ENCODE measurements at regions not wholly inside any gene's neighbourhood (a gene's known extent, or its start where the extent isn't known, plus 50 kb on each side); places are given as distances from the start of the nearest gene placed in this dataset.
"Not testable (repeated sequence)": the region's sequence is repeated elsewhere in the genome, so short reads cannot be mapped to it uniquely, and the experiment has no call there.

- Mint-ChIP-seq H3K4me1 (ENCODE audit: low read depth in 2 of 2) (no peaks in the 10 kb centered on the region), H3K27ac (no peak overlapping the region), H3K4me3 (no peak overlapping the region)
Measured at GRCh38 chr4:167854881-167855280, 237.5 kb upstream of the ANXA10 start.

DNA sequence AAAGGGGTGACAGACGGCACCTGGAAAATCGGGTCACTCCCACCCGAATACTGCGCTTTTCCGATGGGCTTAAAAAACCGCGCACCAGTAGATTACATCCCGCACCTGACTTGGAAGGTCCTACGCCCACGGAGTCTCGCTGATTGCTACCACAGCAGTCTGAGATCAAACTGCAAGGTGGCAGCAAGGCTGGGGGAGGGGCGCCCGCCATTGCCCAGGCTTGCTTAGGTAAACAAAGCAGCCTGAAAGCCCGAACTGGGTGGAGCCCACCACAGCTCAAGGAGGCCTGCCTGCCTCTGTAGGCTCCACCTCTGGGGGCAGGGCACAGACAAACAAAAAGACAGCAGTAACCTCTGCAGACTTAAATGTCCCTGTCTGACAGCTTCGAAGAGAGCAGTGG, 234.2 kb upstream of the ANXA10 start:
- H3K36me3 Mint-ChIP-seq; H3K4me1 Mint-ChIP-seq (ENCODE audit: low read depth in 2 of 2); DNase-seq (ENCODE audit: low spot score); H3K4me3 Mint-ChIP-seq; H3K27ac Mint-ChIP-seq; H3K27me3 Mint-ChIP-seq; ATAC-seq: not testable (repeated sequence)
- H3K9me3 Mint-ChIP-seq, result peaks cover 13% of the 10 kb centered on the region

More at GRCh38 chr4:167854881-167855280, 237.5 kb upstream of the ANXA10 start:
- Mint-ChIP-seq H3K9me3 (peaks cover 11% of the 10 kb centered on the region), H3K27me3 (no peaks in the 10 kb centered on the region), H3K36me3 (no peaks in the 10 kb centered on the region)
- no peak for ATAC-seq
- DNase-seq (ENCODE audit: low spot score), result no peak

DNA sequence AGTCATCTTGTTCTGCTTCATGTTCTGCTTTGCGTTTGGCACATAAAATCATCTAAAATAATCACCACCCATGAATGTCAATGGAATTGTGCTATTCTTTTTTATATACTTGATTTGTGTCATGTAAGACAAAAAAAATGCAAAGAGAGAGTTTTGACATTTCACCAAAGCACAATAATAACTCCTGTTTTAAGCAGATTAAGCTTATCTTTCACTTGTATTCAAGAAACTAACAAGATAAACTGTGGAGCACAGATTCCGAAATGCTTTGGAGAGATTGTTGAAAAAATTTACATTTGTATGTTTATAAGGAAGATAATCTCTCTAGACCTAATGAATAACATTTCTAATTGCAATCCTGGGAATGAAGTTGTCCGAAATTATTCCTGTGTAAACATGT, 225.1 kb upstream of the ANXA10 start:
- Mint-ChIP-seq H3K27me3 (no peaks in the 10 kb centered on the region), H3K27ac (no peak overlapping the region), H3K4me3 (no peak overlapping the region), H3K9me3 (peaks cover 3% of the 10 kb centered on the region), H3K36me3 (no peaks in the 10 kb centered on the region), H3K4me1 (ENCODE audit: low read depth in 2 of 2) (no peaks in the 10 kb centered on the region)
- no peak for ATAC-seq
- no peak for DNase-seq (ENCODE audit: low spot score)

DNA sequence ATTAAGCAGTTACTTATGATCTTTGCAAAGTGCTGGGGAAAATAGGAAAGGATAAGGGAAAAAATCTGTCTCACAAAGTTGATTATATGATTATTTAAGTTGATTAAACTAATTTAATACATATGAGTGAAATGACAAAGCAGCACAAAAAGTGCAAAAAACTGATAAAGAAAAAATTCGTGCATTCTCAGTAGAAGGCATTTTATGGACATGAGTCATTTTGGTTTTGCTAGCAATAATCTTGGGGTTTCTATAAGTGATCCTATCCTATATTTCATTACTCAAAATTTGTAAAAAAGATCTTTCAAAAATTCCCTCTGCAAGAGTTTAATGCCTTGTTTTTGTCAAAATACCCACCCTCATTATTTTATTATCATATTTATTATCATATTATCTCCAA, 224.2 kb upstream of the ANXA10 start:
- no peak for ATAC-seq

DNA sequence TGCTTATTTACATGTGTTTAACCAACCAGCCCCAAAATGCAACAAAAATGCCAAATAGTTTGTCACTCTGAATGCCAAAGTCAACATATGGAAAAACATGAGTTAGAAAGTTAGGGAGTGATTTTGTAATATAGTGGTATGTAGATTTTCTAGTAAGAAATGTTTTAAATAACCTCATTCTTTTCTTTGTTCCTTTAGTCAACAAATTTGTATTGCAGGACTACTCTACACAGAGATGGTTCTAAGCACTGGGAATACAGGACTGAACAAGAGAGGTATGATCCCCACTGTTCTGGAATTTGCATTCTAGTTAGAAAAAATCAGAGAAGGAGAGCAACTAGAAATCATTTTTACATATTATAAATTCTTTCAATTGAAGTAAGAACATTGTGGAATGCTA, 218.8 kb upstream of the ANXA10 start:
- Mint-ChIP-seq H3K4me3 (no peak overlapping the region), H3K27me3 (no peaks in the 10 kb centered on the region), H3K27ac (no peak overlapping the region), H3K4me1 (ENCODE audit: low read depth in 2 of 2) (no peaks in the 10 kb centered on the region), H3K9me3 (peaks cover 17% of the 10 kb centered on the region), H3K36me3 (no peaks in the 10 kb centered on the region)
- no peak for DNase-seq (ENCODE audit: low spot score)
- ATAC-seq, result no peak

More for the DNA sequence above, 224.2 kb upstream of the ANXA10 start:
- Mint-ChIP-seq H3K4me3 (no peak overlapping the region), H3K36me3 (no peaks in the 10 kb centered on the region), H3K9me3 (peaks cover 6% of the 10 kb centered on the region), H3K4me1 (ENCODE audit: low read depth in 2 of 2) (no peaks in the 10 kb centered on the region), H3K27me3 (no peaks in the 10 kb centered on the region), H3K27ac (no peak overlapping the region)
- DNase-seq (ENCODE audit: low spot score), result no peak

- H3K27me3 Mint-ChIP-seq; H3K4me3 Mint-ChIP-seq; H3K4me1 Mint-ChIP-seq (ENCODE audit: low read depth in 2 of 2); H3K27ac Mint-ChIP-seq; DNase-seq (ENCODE audit: low spot score); ATAC-seq: not testable (repeated sequence)
- H3K9me3 Mint-ChIP-seq, result peaks cover 26% of the 10 kb centered on the region
- H3K36me3 Mint-ChIP-seq, result peaks cover 11% of the 10 kb centered on the region
Measured at GRCh38 chr4:167876091-167876490, 216.2 kb upstream of the ANXA10 start.

- H3K4me3 Mint-ChIP-seq; DNase-seq (ENCODE audit: low spot score); H3K27ac Mint-ChIP-seq; H3K27me3 Mint-ChIP-seq; ATAC-seq; H3K4me1 Mint-ChIP-seq (ENCODE audit: low read depth in 2 of 2): not testable (repeated sequence)
- Mint-ChIP-seq H3K36me3 (peaks cover 11% of the 10 kb centered on the region), H3K9me3 (peaks cover 29% of the 10 kb centered on the region)
Measured at GRCh38 chr4:167877826-167878225, 214.5 kb upstream of the ANXA10 start.

- Mint-ChIP-seq H3K9me3 (peaks cover 26% of the 10 kb centered on the region), H3K36me3 (peaks cover 11% of the 10 kb centered on the region), H3K4me1 (ENCODE audit: low read depth in 2 of 2) (no peaks in the 10 kb centered on the region), H3K27me3 (no peaks in the 10 kb centered on the region), H3K27ac (no peak overlapping the region), H3K4me3 (no peak overlapping the region)
- no peak for DNase-seq (ENCODE audit: low spot score)
- ATAC-seq, result no peak
Measured at GRCh38 chr4:167883266-167883665, 209.1 kb upstream of the ANXA10 start.

- no peaks in the 10 kb centered on the region for H3K4me1 Mint-ChIP-seq (ENCODE audit: low read depth in 2 of 2)
- H3K36me3 Mint-ChIP-seq, result no peaks in the 10 kb centered on the region
- DNase-seq (ENCODE audit: low spot score) (no peak), ATAC-seq (no peak)
- peaks cover 17% of the 10 kb centered on the region for H3K9me3 Mint-ChIP-seq
- no peak overlapping the region for H3K4me3 Mint-ChIP-seq
- H3K27me3 Mint-ChIP-seq, result no peaks in the 10 kb centered on the region
- H3K27ac Mint-ChIP-seq, result no peak overlapping the region
Measured at GRCh38 chr4:167885071-167885470, 207.3 kb upstream of the ANXA10 start.

DNA sequence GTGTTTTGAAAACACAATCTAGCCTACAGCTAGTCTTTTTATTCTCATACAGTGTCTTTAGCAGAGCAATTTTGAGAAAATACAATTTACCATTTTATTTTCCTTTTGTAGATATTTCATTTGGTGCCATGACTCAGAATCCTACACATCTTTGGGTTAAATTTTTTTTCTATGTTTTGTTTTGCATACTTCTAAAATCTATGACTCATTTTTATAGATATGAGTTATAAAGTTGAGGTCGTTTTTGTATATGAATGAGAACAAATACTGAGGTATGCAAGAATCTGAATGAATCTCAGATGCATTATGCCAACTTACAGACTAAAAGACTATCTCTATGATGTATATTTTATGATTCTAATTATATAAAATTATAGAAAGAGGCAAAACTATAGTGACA, 206.5 kb upstream of the ANXA10 start:
- DNase-seq (ENCODE audit: low spot score) (no peak), ATAC-seq (no peak)
- Mint-ChIP-seq H3K27me3 (no peaks in the 10 kb centered on the region), H3K27ac (no peak overlapping the region), H3K36me3 (no peaks in the 10 kb centered on the region), H3K4me3 (no peak overlapping the region), H3K9me3 (peaks cover 17% of the 10 kb centered on the region), H3K4me1 (ENCODE audit: low read depth in 2 of 2) (no peaks in the 10 kb centered on the region)

DNA sequence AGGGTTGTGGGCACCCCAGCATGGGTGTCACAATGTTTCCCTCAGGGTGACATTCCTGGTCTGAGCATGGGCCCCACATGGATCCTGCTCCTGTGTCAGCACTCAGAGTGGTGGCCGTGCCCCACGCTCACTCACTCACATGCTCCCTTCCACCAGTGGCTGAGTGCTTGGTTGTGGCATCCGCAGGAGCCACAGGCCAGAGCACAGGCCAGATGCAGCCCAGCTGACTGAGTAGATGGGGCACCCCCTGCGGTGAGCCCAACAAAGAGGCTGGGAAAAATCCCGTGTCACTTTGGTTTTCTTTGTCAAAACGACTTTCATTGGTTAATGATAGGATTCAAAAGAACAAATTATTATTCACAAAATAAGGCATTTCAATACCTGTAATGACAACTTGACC, 204.6 kb upstream of the ANXA10 start:
- ATAC-seq, result no peak
- no peaks in the 10 kb centered on the region for H3K27me3 Mint-ChIP-seq

GRCh38 chr4:167890226-167890625, 202.1 kb upstream of the ANXA10 start:
- ATAC-seq, result no peak
- no peaks in the 10 kb centered on the region for H3K4me1 Mint-ChIP-seq (ENCODE audit: low read depth in 2 of 2)
- H3K4me3 Mint-ChIP-seq, result no peak overlapping the region
- no peak overlapping the region for H3K27ac Mint-ChIP-seq
- peaks cover 7% of the 10 kb centered on the region for H3K9me3 Mint-ChIP-seq
- no peaks in the 10 kb centered on the region for H3K36me3 Mint-ChIP-seq
- DNase-seq (ENCODE audit: low spot score), result no peak
- H3K27me3 Mint-ChIP-seq, result no peaks in the 10 kb centered on the region

More for the DNA sequence above, 204.6 kb upstream of the ANXA10 start:
- Mint-ChIP-seq H3K9me3 (peaks cover 14% of the 10 kb centered on the region), H3K27ac (no peak overlapping the region), H3K4me1 (ENCODE audit: low read depth in 2 of 2) (no peaks in the 10 kb centered on the region), H3K36me3 (no peaks in the 10 kb centered on the region), H3K4me3 (no peak overlapping the region)
- DNase-seq (ENCODE audit: low spot score), result no peak

- H3K4me1 Mint-ChIP-seq (ENCODE audit: low read depth in 2 of 2), result no peaks in the 10 kb centered on the region
- H3K27me3 Mint-ChIP-seq, result no peaks in the 10 kb centered on the region
- no peak overlapping the region for H3K4me3 Mint-ChIP-seq
- H3K36me3 Mint-ChIP-seq, result no peaks in the 10 kb centered on the region
- no peak for ATAC-seq
- no peak overlapping the region for H3K27ac Mint-ChIP-seq
- no peak for DNase-seq (ENCODE audit: low spot score)
- peaks cover 7% of the 10 kb centered on the region for H3K9me3 Mint-ChIP-seq
Measured at GRCh38 chr4:167893531-167893930, 198.8 kb upstream of the ANXA10 start.

GRCh38 chr4:167896260-167896659, 196.1 kb upstream of the ANXA10 start:
- not testable (repeated sequence) for H3K4me1 Mint-ChIP-seq (ENCODE audit: low read depth in 2 of 2); H3K27ac Mint-ChIP-seq; H3K36me3 Mint-ChIP-seq; DNase-seq (ENCODE audit: low spot score); H3K4me3 Mint-ChIP-seq; ATAC-seq; H3K27me3 Mint-ChIP-seq
- H3K9me3 Mint-ChIP-seq, result peaks cover 14% of the 10 kb centered on the region

DNA sequence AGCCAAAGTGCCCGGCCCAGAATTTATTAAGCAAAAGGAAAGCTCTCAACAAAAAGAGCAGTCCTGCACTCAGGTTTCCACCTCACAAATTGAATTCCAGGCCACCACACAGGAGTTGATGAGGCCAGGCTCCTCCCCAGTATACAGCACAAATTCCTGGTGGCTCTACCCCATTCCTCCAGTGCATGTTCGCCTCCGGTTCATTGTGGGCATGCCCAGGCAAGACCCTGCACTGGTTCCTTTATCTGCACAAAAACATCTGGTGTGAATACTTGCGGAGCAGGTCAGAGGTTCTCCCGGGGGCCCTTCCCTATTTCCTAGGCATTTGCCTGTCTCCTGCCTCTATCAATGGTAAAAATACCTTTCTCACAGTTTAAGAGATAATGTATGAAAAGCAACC, 195.2 kb upstream of the ANXA10 start:
- Mint-ChIP-seq H3K27me3 (no peaks in the 10 kb centered on the region), H3K9me3 (peaks cover 14% of the 10 kb centered on the region), H3K4me3 (no peak overlapping the region), H3K4me1 (ENCODE audit: low read depth in 2 of 2) (no peaks in the 10 kb centered on the region), H3K36me3 (no peaks in the 10 kb centered on the region), H3K27ac (no peak overlapping the region)
- ATAC-seq (no peak), DNase-seq (ENCODE audit: low spot score) (no peak)

Measured in natural killer cell treated with Interleukin-12 subunit alpha and Interleukin-12 subunit beta and Interleukin-15 and Interleukin-18, amount 100 ng/mL, for 72 hours (primary cell).